Esophagus muscularis mucosa (tissue), 4 donors: ENCODE measurements at regions not wholly inside any gene's neighbourhood (a gene's known extent, or its start where the extent isn't known, plus 50 kb on each side); places are given as distances from the start of the nearest gene placed in this dataset.

Experiments
- DNase-seq: peaks from one replicate; pipeline ENCODE4 v3.0.0-alpha.2; 2017; ENCODE audit errors: extremely low spot score
- H3K27ac ChIP-seq, 4 donors: fragments of 200-600 bp; sonication (generic); replicated peaks in 1 of 4; 1 replicate in 3 of 4; 2 replicates in 1 of 4; pipeline ENCODE4 v1.5.1; 2016 to 2019; ENCODE audit warnings: mild to moderate bottlenecking in 1 of 4
- H3K27me3 ChIP-seq, 4 donors: fragments of 200-600 bp; sonication (generic); one replicate each; pipeline versions ENCODE4 v1.5.1 to v1.6.0; 2016 to 2019
- H3K36me3 ChIP-seq, 4 donors: fragments of 200-600 bp; sonication (generic); one replicate each; pipeline ENCODE4 v1.5.1; 2016 to 2019
- H3K4me1 ChIP-seq, 4 donors: fragments of 200-600 bp; sonication (generic); one replicate each; pipeline ENCODE4 v1.5.1; 2016 to 2019
- H3K4me3 ChIP-seq, 4 donors: fragments of 200-600 bp; sonication (generic); 1 replicate in 2 of 4; 2 replicates in 2 of 4; pipeline ENCODE4 v1.5.1; 2016 to 2019; ENCODE audit warnings: mild to moderate bottlenecking in 4 of 4, moderate library complexity in 1 of 4
- H3K9me3 ChIP-seq, 4 donors: fragments of 200-600 bp; sonication (generic); 1 replicate in 3 of 4; 2 replicates in 1 of 4; pipeline ENCODE4 v1.5.1; 2016 to 2019
- EP300 ChIP-seq: sonication (generic); formaldehyde crosslinking; IDR thresholded peaks from one replicate; pipeline ENCODE4 v1.6.1; 2017; ENCODE audit warnings: antibody characterized with exemption
- POLR2A ChIP-seq: fragments of 450-650 bp; IDR thresholded peaks from one replicate; pipeline ENCODE4 v1.6.1; 2017; ENCODE audit warnings: antibody characterized with exemption, moderate library complexity, mild to moderate bottlenecking, low read depth
- POLR2AphosphoS5 ChIP-seq, 2 donors: sonication (generic); formaldehyde crosslinking; IDR thresholded peaks; one replicate each; pipeline ENCODE4 v1.6.1; 2017; ENCODE audit warnings: antibody characterized with exemption in 2 of 2
- WGBS: methylation state at CpG from one replicate; pipeline ENCODE4 v1.1.5; 2018; 5-methylcytosine and 5-hydroxymethylcytosine counted together
- intact Hi-C: fragments of 100-400 bp; cut with DNase I; formaldehyde crosslinking; loops from one replicate; pipeline ENCODE4 v1.15.1; 2023
- TF ChIP-seq, protein P1 (sequence below), 3 experiments: fragments of 200-600 bp in 2 of 3; fragments of 450-650 bp in 1 of 3; sonication (generic) in 2 of 3; IDR thresholded peaks; one replicate each; pipeline ENCODE4 v1.5.1; 2017 to 2019; ENCODE audit warnings: antibody characterized with exemption in 3 of 3, mild to moderate bottlenecking in 2 of 3, moderate library complexity in 1 of 3

DNA sequence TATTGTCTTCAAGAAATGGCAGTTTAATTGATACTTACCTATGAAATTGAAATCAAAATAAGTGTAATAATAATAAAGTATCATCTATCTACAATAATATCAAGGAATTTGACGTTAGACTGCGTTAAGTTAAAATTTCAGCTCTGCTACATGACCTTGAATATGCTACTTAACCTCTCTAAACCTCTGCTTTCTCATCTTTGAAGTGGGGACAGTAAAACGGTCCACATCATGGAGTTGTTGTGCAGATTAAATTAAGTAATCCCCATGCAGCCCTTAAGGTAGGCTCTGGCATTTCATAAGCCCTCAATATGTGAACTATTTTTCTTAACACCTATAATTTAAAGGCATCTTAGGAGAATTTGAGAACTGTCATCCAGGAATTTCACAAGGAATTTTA, 252.4 kb upstream of the PHF14 start:
- DNase-seq, result no peak
- 79% methylated on average over 3 of the region's 3 CpGs for WGBS
- intact Hi-C loops, result no loop called here
- TF ChIP-seq POLR2A (no peak), POLR2AphosphoS5 (IDR thresholded peaks at IDR 0.05) (no peak), EP300 (no peak)
- TF ChIP-seq, protein P1, sequence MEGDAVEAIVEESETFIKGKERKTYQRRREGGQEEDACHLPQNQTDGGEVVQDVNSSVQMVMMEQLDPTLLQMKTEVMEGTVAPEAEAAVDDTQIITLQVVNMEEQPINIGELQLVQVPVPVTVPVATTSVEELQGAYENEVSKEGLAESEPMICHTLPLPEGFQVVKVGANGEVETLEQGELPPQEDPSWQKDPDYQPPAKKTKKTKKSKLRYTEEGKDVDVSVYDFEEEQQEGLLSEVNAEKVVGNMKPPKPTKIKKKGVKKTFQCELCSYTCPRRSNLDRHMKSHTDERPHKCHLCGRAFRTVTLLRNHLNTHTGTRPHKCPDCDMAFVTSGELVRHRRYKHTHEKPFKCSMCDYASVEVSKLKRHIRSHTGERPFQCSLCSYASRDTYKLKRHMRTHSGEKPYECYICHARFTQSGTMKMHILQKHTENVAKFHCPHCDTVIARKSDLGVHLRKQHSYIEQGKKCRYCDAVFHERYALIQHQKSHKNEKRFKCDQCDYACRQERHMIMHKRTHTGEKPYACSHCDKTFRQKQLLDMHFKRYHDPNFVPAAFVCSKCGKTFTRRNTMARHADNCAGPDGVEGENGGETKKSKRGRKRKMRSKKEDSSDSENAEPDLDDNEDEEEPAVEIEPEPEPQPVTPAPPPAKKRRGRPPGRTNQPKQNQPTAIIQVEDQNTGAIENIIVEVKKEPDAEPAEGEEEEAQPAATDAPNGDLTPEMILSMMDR (IDR thresholded peaks at IDR 0.05), result no peak
- Histone ChIP-seq H3K36me3 (no peaks in the 10 kb centered on the region), H3K27me3 (no peaks in the 10 kb centered on the region), H3K27ac (no peak overlapping the region), H3K9me3 (no peaks in the 10 kb centered on the region), H3K4me3 (no peak overlapping the region), H3K4me1 (no peaks in the 10 kb centered on the region)

DNA sequence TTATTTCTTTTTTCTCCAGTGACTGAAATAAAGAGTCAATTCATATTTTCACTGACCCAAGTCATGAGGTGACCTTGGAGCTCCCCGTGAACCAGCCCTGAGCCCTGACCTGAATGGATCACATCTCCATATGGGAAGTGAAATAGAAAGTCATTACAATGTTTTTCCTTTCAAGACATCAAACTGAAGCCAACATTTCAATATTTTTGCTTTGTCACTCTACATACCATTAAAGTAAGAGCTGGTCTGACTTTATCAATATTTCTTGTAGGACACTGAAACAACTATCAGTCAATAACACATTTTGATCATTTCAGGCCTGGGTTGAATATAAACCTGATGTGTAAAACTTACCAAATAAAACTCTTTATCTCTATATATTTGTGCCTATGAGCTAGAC, 249.8 kb upstream of the PHF14 start:
- Histone ChIP-seq H3K27me3 (no peaks in the 10 kb centered on the region), H3K27ac (no peak overlapping the region), H3K9me3 (no peaks in the 10 kb centered on the region), H3K4me3 (no peak overlapping the region), H3K4me1 (no peaks in the 10 kb centered on the region), H3K36me3 (no peaks in the 10 kb centered on the region)
- intact Hi-C loops, result no loop called here
- TF ChIP-seq POLR2A (no peak), EP300 (no peak), POLR2AphosphoS5 (IDR thresholded peaks at IDR 0.05) (no peak)
- TF ChIP-seq, protein P1 (IDR thresholded peaks at IDR 0.05), result no peak
- DNase-seq, result no peak
- 70% methylated on average over 1 of the region's 1 CpG for WGBS

DNA sequence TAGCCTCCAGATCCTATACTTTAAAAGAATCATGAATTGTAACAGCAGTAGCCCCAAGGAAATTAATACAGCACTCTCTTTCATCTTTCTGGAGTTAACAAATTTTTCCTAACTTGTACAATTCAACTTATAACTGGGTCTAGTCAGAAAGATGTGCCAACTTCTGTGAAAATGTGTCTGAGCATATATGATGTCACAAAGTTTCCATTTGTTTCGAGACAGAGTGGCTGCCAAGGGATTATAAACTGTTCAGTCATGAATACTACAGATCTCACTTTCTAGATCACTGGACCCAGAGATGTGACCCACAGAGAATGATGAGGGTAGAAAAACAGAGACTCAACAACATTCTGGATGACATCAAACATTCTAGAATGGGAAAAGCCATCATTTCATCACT, 249.2 kb upstream of the PHF14 start:
- 63% methylated on average over 1 of the region's 1 CpG for whole genome bisulfite sequencing
- Histone ChIP-seq H3K27me3 (no peaks in the 10 kb centered on the region), H3K36me3 (no peaks in the 10 kb centered on the region), H3K4me3 (no peak overlapping the region), H3K27ac (no peak overlapping the region), H3K4me1 (no peaks in the 10 kb centered on the region), H3K9me3 (no peaks in the 10 kb centered on the region)
- no peak for DNase-seq
- intact Hi-C loops, result no loop called here
- TF ChIP-seq POLR2A (no peak), EP300 (no peak), POLR2AphosphoS5 (IDR thresholded peaks at IDR 0.05) (no peak)
- TF ChIP-seq, protein P1 (IDR thresholded peaks at IDR 0.05), result no peak

DNA sequence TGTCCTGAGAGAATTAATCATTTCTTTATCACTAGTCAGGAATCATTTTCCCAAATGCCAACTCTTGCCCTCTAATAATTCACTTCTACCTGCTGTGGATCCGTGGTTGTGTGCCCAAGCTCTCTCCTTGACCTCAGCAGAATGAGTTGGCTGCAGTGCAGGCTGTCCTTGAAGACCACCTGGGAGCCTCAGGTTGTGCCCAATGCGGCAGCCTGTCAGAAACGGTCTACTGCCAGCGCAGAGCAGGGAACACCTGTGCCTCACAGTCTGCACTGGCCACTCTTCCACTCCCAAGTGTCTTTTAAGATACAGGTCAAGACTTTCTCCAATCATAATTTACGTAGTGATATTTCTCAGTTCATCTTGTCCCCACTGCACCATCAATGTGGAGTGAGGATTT, 246.0 kb upstream of the PHF14 start:
- H3K9me3 ChIP-seq, result no peaks in the 10 kb centered on the region
- DNase-seq, result no peak
- H3K4me3 ChIP-seq, result no peak overlapping the region
- no peaks in the 10 kb centered on the region for H3K27me3 ChIP-seq
- WGBS, result 84% methylated on average over 5 of the region's 5 CpGs
- TF ChIP-seq, protein P1 (IDR thresholded peaks at IDR 0.05), result no peak
- TF ChIP-seq POLR2AphosphoS5 (IDR thresholded peaks at IDR 0.05) (no peak), POLR2A (no peak), EP300 (no peak)
- H3K36me3 ChIP-seq, result no peaks in the 10 kb centered on the region
- intact Hi-C loops, result no loop called here
- H3K4me1 ChIP-seq, result no peaks in the 10 kb centered on the region
- no peak overlapping the region for H3K27ac ChIP-seq

DNA sequence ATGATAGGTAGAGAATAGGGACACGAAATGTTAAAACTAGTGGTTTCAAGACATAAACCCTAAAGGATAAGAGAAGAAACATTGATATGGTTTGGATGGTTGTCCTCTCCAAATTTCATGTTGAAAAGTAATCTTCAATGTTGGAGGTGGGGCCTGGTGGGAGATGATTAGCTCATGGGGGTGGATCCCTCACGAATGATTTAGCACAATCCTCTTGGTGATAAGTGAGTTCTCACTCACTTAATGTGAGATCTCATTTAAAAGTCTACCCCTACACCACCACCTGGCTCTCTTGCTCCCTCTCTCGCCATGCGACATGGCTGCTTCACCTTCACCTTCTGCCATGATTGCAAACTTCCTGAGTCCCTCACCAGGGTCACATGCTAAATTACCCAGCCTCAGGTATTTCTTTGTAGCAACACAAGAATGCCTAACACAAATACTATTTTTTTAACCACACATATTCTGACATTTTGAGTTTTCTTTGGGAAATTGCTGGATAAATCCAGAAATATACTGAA, 242.4 kb upstream of the PHF14 start:
- no peak for TF ChIP-seq POLR2A
- no peak for TF ChIP-seq EP300
- 68% methylated on average over 4 of the region's 4 CpGs for WGBS
- Histone ChIP-seq H3K9me3 (no peaks in the 10 kb centered on the region), H3K4me3 (no peak overlapping the region), H3K4me1 (no peaks in the 10 kb centered on the region), H3K36me3 (no peaks in the 10 kb centered on the region), H3K27me3 (no peaks in the 10 kb centered on the region), H3K27ac (no peak overlapping the region)
- intact Hi-C loops, result no loop called here
- DNase-seq, result no peak
